HL-60 (cell line): ENCODE measurements at regions not wholly inside any gene's neighbourhood (a gene's known extent, or its start where the extent isn't known, plus 50 kb on each side); places are given as distances from the start of the nearest gene placed in this dataset.

Source experiments
- CTCF ChIP-seq: IDR thresholded peaks from one replicate; pipeline ENCODE4 v1.5.1; 2011; ENCODE audit warnings: low read length, control low read depth, inconsistent platforms; ENCODE audit not compliant: insufficient read depth
- GABPA ChIP-seq: IDR thresholded peaks from 2 replicates; pipeline ENCODE4 v1.6.1; 2012; ENCODE audit warnings: low read depth
- POLR2AphosphoS5 ChIP-seq: IDR thresholded peaks from 2 replicates; pipeline ENCODE4 v1.6.1; 2012; ENCODE audit warnings: low read depth
- REST ChIP-seq: IDR thresholded peaks from 2 replicates; pipeline ENCODE4 v1.6.1; 2012; ENCODE audit warnings: low read depth; ENCODE audit not compliant: insufficient replicate concordance

GRCh38 chr5:168031614-168032013 is 259.8 kb upstream of the WWC1 start:
- no peak for TF ChIP-seq CTCF
- no peak for TF ChIP-seq POLR2AphosphoS5
- TF ChIP-seq GABPA, result no peak
- no peak for TF ChIP-seq REST
